ENCODE measurements at regions not wholly inside any gene's neighbourhood (a gene's known extent, or its start where the extent isn't known, plus 50 kb on each side); places are given as distances from the start of the nearest gene placed in this dataset.

- no peak for TF ChIP-seq CTCF (IDR thresholded peaks at IDR 0.05)
These were observed 226.9 kb upstream of the KYNU start for GRCh38 chr2:142650601-142651000.

- no peak for TF ChIP-seq CTCF (IDR thresholded peaks at IDR 0.05)
These were observed 227.9 kb upstream of the KYNU start for GRCh38 chr2:142649581-142649980.

- no peak for TF ChIP-seq CTCF (IDR thresholded peaks at IDR 0.05)
These were observed 234.8 kb upstream of the KYNU start for GRCh38 chr2:142642650-142643049.

- TF ChIP-seq CTCF (IDR thresholded peaks at IDR 0.05) = no peak
These were observed 248.3 kb upstream of the KYNU start for GRCh38 chr2:142629193-142629592.

GRCh38 chr2:142621287-142621686, 256.2 kb upstream of the KYNU start:
- no peak for TF ChIP-seq CTCF (IDR thresholded peaks at IDR 0.05)

- TF ChIP-seq CTCF (IDR thresholded peaks at IDR 0.05) = no peak
These were observed 260.0 kb upstream of the KYNU start for GRCh38 chr2:142617461-142617860.

- TF ChIP-seq CTCF (IDR thresholded peaks at IDR 0.05) = no peak
These were observed 261.6 kb upstream of the KYNU start for GRCh38 chr2:142615876-142616275.

- TF ChIP-seq CTCF (IDR thresholded peaks at IDR 0.05) = no peak
These were observed 272.0 kb upstream of the KYNU start for GRCh38 chr2:142605421-142605820.

All from LNCAP (cell line).